ENCODE measurements at regions not wholly inside any gene's neighbourhood (a gene's known extent, or its start where the extent isn't known, plus 50 kb on each side); places are given as distances from the start of the nearest gene placed in this dataset.
"Not testable (repeated sequence)": the region's sequence is repeated elsewhere in the genome, so short reads cannot be mapped to it uniquely, and the experiment has no call there.

- in situ Hi-C loops (cut with HindIII; ENCODE audit: low pct_ligation_motif_present, low pct_unique_long_range_greater_than_20kb, low sequenced_read_pairs); DNase-seq: not testable (repeated sequence)
Observed at GRCh38 chr4:102397056-102397455, 51.8 kb upstream of the SLC39A8 start.

- no peak for DNase-seq
- in situ Hi-C loops (cut with HindIII; ENCODE audit: low pct_ligation_motif_present, low pct_unique_long_range_greater_than_20kb, low sequenced_read_pairs), result no loop called here
Observed at GRCh38 chr4:102399021-102399420, 53.7 kb upstream of the SLC39A8 start.

GRCh38 chr4:102400898-102401297 is 55.6 kb upstream of the SLC39A8 start:
- in situ Hi-C loops (cut with HindIII; ENCODE audit: low pct_ligation_motif_present, low pct_unique_long_range_greater_than_20kb, low sequenced_read_pairs), result no loop called here
- no peak for DNase-seq

- DNase-seq, result peak; percentile 34
- in situ Hi-C loops (cut with HindIII; ENCODE audit: low pct_ligation_motif_present, low pct_unique_long_range_greater_than_20kb, low sequenced_read_pairs), result no loop called here
Observed at GRCh38 chr4:102402223-102402622, 56.9 kb upstream of the SLC39A8 start.

- in situ Hi-C loops (cut with HindIII; ENCODE audit: low pct_ligation_motif_present, low pct_unique_long_range_greater_than_20kb, low sequenced_read_pairs), result no loop called here
- no peak for DNase-seq
Observed at GRCh38 chr4:102403116-102403515, 57.8 kb upstream of the SLC39A8 start.

GRCh38 chr4:102404431-102404969 is 59.2 kb upstream of the SLC39A8 start:
- no peak for DNase-seq

GRCh38 chr4:102405821-102406401 is 60.6 kb upstream of the SLC39A8 start:
- no peak for DNase-seq
- in situ Hi-C loops (cut with HindIII; ENCODE audit: low pct_ligation_motif_present, low pct_unique_long_range_greater_than_20kb, low sequenced_read_pairs), result no loop called here

More at GRCh38 chr4:102404431-102404969, 59.2 kb upstream of the SLC39A8 start:
- in situ Hi-C loops (cut with HindIII; ENCODE audit: low pct_ligation_motif_present, low pct_unique_long_range_greater_than_20kb, low sequenced_read_pairs), result no loop called here

GRCh38 chr4:102410884-102411283 is 65.6 kb upstream of the SLC39A8 start:
- DNase-seq; in situ Hi-C loops (cut with HindIII; ENCODE audit: low pct_ligation_motif_present, low pct_unique_long_range_greater_than_20kb, low sequenced_read_pairs): not testable (repeated sequence)

GRCh38 chr4:102411408-102411807 is 66.1 kb upstream of the SLC39A8 start:
- no peak for DNase-seq
- in situ Hi-C loops (cut with HindIII; ENCODE audit: low pct_ligation_motif_present, low pct_unique_long_range_greater_than_20kb, low sequenced_read_pairs), result no loop called here

- in situ Hi-C loops (cut with HindIII; ENCODE audit: low pct_ligation_motif_present, low pct_unique_long_range_greater_than_20kb, low sequenced_read_pairs), result no loop called here
- no peak for DNase-seq
Observed at GRCh38 chr4:102416765-102417164, 71.5 kb upstream of the SLC39A8 start.

GRCh38 chr4:102420563-102421398 is 75.5 kb upstream of the SLC39A8 start:
- no peak for DNase-seq
- in situ Hi-C loops (cut with HindIII; ENCODE audit: low pct_ligation_motif_present, low pct_unique_long_range_greater_than_20kb, low sequenced_read_pairs), result no loop called here

- no peak for DNase-seq
- in situ Hi-C loops (cut with HindIII; ENCODE audit: low pct_ligation_motif_present, low pct_unique_long_range_greater_than_20kb, low sequenced_read_pairs), result no loop called here
Observed at GRCh38 chr4:102422843-102423242, 77.6 kb upstream of the SLC39A8 start.

GRCh38 chr4:102423375-102423774 is 77.8 kb upstream of the NFKB1 start:
- in situ Hi-C loops (cut with HindIII; ENCODE audit: low pct_ligation_motif_present, low pct_unique_long_range_greater_than_20kb, low sequenced_read_pairs), result no loop called here
- no peak for DNase-seq

GRCh38 chr4:102427371-102427998 is 73.7 kb upstream of the NFKB1 start:
- no peak for DNase-seq
- in situ Hi-C loops (cut with HindIII; ENCODE audit: low pct_ligation_motif_present, low pct_unique_long_range_greater_than_20kb, low sequenced_read_pairs), result no loop called here

- in situ Hi-C loops (cut with HindIII; ENCODE audit: low pct_ligation_motif_present, low pct_unique_long_range_greater_than_20kb, low sequenced_read_pairs), result no loop called here
- no peak for DNase-seq
Observed at GRCh38 chr4:102428122-102428521, 73.0 kb upstream of the NFKB1 start.

GRCh38 chr4:102429553-102429952 is 71.6 kb upstream of the NFKB1 start:
- in situ Hi-C loops (cut with HindIII; ENCODE audit: low pct_ligation_motif_present, low pct_unique_long_range_greater_than_20kb, low sequenced_read_pairs), result no loop called here
- DNase-seq, result peak; percentile 83

GRCh38 chr4:102430461-102430910 is 70.7 kb upstream of the NFKB1 start:
- DNase-seq, result peak; percentile 24

GRCh38 chr4:102431608-102431961 is 69.6 kb upstream of the NFKB1 start:
- DNase-seq, result no peak
- in situ Hi-C loops (cut with HindIII; ENCODE audit: low pct_ligation_motif_present, low pct_unique_long_range_greater_than_20kb, low sequenced_read_pairs), result no loop called here

More at GRCh38 chr4:102430461-102430910, 70.7 kb upstream of the NFKB1 start:
- in situ Hi-C loops (cut with HindIII; ENCODE audit: low pct_ligation_motif_present, low pct_unique_long_range_greater_than_20kb, low sequenced_read_pairs), result no loop called here

GRCh38 chr4:102437111-102437510 is 64.0 kb upstream of the NFKB1 start:
- in situ Hi-C loops (cut with HindIII; ENCODE audit: low pct_ligation_motif_present, low pct_unique_long_range_greater_than_20kb, low sequenced_read_pairs), result no loop called here
- DNase-seq, result no peak

Data from ACHN (cell line).